GM12864 (cell line): ENCODE measurements at regions not wholly inside any gene's neighbourhood (a gene's known extent, or its start where the extent isn't known, plus 50 kb on each side); places are given as distances from the start of the nearest gene placed in this dataset.

Experiments used
- DNase-seq: peaks from one replicate; pipeline ENCODE4 v3.0.0-alpha.2; 2011; ENCODE audit warnings: low read depth
- H3K4me3 ChIP-seq: 2 replicates; pipeline ENCODE4 v1.5.1; 2011; ENCODE audit warnings: mild to moderate bottlenecking, low read depth, low read length, control low read depth
- TF ChIP-seq, protein P1 (sequence below): IDR thresholded peaks from 2 replicates; pipeline ENCODE4 v1.5.1; 2011; ENCODE audit warnings: low read depth, mild to moderate bottlenecking, moderate library complexity, low read length, control low read depth, inconsistent platforms; ENCODE audit errors: missing control alignments

DNA sequence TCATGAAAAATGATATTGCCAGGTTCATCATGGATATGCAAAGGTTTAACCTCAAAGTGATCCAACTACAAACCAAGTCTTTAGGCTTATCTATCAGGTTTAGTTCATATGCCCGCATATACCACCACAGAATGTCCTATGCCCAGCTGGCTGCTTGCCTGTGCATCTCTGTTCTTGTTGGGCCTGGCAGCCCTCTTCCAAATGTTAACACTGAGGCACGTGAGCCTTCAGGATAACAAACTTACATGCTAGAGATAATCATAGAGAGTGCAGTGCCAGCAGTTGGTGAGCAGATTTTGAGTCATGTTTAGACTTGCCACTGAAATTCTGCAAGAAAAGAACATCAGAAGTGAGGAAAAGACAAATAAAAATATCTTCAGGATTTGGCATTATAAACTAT, 607.9 kb upstream of the TMPRSS15 start:
- DNase-seq: no peak
- H3K4me3 ChIP-seq: no peak overlapping the region
- TF ChIP-seq, protein P1, sequence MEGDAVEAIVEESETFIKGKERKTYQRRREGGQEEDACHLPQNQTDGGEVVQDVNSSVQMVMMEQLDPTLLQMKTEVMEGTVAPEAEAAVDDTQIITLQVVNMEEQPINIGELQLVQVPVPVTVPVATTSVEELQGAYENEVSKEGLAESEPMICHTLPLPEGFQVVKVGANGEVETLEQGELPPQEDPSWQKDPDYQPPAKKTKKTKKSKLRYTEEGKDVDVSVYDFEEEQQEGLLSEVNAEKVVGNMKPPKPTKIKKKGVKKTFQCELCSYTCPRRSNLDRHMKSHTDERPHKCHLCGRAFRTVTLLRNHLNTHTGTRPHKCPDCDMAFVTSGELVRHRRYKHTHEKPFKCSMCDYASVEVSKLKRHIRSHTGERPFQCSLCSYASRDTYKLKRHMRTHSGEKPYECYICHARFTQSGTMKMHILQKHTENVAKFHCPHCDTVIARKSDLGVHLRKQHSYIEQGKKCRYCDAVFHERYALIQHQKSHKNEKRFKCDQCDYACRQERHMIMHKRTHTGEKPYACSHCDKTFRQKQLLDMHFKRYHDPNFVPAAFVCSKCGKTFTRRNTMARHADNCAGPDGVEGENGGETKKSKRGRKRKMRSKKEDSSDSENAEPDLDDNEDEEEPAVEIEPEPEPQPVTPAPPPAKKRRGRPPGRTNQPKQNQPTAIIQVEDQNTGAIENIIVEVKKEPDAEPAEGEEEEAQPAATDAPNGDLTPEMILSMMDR: no peak

DNA sequence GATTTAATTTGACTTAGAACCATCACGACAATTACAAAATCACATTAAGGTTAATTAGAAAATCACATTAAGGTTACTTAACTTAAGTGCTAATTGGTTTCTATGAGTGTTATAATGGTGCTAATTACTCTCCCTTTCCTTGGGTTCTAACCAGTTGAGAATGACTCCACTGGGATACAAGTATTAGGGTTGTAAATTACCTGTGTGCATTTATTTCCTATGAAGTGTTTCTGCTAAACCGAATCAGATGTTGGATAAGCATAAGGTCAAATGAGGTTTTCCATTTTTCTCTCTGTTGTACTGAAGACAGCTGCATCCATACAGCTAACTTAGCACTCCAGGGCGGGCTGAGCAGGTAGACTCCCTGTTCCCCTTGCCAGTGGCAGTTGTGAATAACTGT, 610.3 kb upstream of the TMPRSS15 start:
- H3K4me3 ChIP-seq: no peak overlapping the region
- no peak for DNase-seq
- TF ChIP-seq, protein P1: no peak

DNA sequence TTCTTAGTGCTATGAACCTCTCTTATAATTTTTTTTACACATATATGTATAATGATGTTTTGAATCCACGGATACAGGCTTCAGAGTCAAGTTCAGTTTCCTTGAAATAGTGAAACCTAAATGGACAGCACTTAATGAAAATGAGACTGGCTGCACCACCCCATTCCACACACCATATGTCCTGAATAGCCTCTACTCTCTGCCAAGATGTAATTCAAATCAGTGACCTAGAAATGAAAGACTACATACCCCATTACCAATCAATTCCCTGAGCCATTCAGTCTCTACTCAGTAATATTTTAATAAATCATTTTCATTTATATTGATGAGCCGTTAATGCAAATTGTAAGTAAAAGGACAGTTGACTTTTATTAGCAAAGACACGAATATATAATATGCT, 614.9 kb upstream of the TMPRSS15 start:
- TF ChIP-seq, protein P1: no peak

DNA sequence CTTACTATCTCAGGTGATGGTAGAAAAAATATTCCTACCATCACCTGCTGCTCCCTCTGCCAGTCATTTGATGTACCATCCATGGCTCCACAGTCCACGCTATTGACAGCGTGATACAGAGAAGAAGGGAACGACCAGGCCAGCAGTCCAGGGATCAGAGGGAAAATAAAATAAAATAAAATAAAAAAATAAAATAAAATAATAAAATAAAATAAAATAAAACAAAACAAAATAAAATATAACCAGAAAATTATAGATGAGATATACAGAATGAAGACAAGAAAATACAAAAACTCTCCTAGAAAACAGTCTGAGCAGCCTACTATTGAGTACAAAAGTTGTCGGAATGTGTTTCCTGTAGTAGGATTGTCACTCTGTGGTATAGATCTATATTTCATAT, 619.4 kb upstream of the TMPRSS15 start:
- TF ChIP-seq, protein P1: no peak
- H3K4me3 ChIP-seq: no peak overlapping the region

More for the DNA sequence above, 614.9 kb upstream of the TMPRSS15 start:
- H3K4me3 ChIP-seq: no peak overlapping the region
- no peak for DNase-seq

DNA sequence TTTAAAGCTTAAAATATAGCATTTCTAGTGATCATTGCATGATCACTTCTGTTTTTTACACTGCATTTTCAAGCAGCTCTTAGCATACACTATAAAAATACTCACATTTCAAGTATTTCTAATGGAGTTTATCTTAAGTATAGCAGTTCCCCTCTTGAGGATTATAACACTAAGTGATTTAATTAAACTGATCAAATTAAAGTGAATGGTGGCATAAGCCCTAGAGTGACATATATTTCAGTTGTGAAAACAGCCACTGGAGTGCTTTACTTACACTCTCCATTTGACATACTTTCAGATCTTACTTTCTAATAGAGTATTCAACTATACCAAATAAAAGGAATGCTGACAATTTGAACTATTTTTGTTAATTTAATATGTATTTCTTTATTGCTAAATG, 623.3 kb upstream of the TMPRSS15 start:
- DNase-seq: no peak
- TF ChIP-seq, protein P1: no peak
- no peak overlapping the region for H3K4me3 ChIP-seq

More for the DNA sequence above, 619.4 kb upstream of the TMPRSS15 start:
- no peak for DNase-seq

DNA sequence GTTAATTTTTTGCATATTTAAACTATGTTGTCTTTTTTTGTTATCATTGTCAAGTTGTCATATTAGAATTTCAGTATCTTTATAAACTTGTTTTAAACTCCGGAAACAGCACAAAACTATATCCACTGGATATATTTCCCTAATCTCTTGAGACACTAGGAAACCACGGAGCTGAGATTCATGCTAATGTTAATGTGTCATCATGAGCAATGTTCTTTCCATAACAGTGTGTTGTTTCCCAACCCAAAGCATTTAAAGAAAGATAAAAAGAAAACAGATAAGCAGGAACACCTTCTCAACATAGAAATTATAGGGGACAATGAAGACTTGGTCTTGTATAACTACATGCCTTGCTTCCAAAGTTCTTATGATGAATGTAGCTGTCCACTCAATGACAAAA, 626.2 kb upstream of the TMPRSS15 start:
- TF ChIP-seq, protein P1: no peak
- H3K4me3 ChIP-seq: no peak overlapping the region
- no peak for DNase-seq

DNA sequence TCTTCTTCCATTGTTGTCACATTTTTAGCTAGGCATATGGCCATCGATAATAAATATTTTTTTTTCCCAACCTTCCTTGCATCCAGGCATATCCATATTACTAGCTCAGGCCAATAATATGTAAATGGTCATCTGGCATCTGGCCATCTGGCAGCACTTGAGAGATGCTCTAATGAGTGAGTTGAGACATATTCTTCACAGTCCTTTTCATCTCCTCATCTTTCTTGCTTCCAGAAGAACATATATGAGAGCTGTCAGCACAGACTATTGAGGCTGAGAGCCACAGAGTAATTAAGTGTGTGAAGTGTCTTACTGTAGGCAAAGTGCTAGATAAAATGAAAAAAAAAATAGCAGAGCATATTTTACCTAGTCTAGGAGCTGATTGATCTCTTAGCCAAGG, 628.4 kb upstream of the TMPRSS15 start:
- TF ChIP-seq, protein P1: no peak
- H3K4me3 ChIP-seq: no peak overlapping the region
- DNase-seq: no peak
